ENCODE measurements at regions not wholly inside any gene's neighbourhood (a gene's known extent, or its start where the extent isn't known, plus 50 kb on each side); places are given as distances from the start of the nearest gene placed in this dataset.

- no peak overlapping the region for H3K4me3 ChIP-seq (ENCODE audit: low read depth in 1 of 3, low read length in 3 of 3)
- H3K27ac ChIP-seq (ENCODE audit: low read depth in 1 of 2, low read length in 2 of 2): no peak overlapping the region
- no peaks in the 10 kb centered on the region for H3K4me1 ChIP-seq (ENCODE audit: control insufficient read depth in 4 of 4, insufficient read depth in 4 of 4, low read length in 3 of 4)
- no peak for DNase-seq (ENCODE audit: low spot score)
- no peaks in the 10 kb centered on the region for H3K36me3 ChIP-seq (ENCODE audit: control insufficient read depth in 4 of 4, insufficient read depth in 3 of 4, low read depth in 1 of 4, low read length in 3 of 4)
- 95% methylated on average over 1 of the region's 1 CpG for WGBS
- H3K9ac ChIP-seq (ENCODE audit: low read depth in 1 of 2, low read length in 2 of 2): no peak overlapping the region
- TF ChIP-seq CTCF (IDR thresholded peaks at IDR 0.05; ENCODE audit: low read depth, low read length, missing input control) (no peak), SP1 (IDR thresholded peaks at IDR 0.05) (no peak), ZBTB33 (IDR thresholded peaks at IDR 0.05) (no peak), FOXA2 (IDR thresholded peaks at IDR 0.05) (no peak), REST (IDR thresholded peaks at IDR 0.05) (no peak), HNF4G (IDR thresholded peaks at IDR 0.05) (no peak), FOXA1 (IDR thresholded peaks at IDR 0.05) (no peak), TAF1 (conservative IDR thresholded peaks at IDR 0.05) (no peak), NR2F2 (IDR thresholded peaks at IDR 0.05) (no peak), EGR1 (IDR thresholded peaks at IDR 0.05; ENCODE audit: low read depth in 2 of 2) (no peak), ATF3 (IDR thresholded peaks at IDR 0.05) (no peak), MAX (IDR thresholded peaks at IDR 0.05) (no peak), JUND (IDR thresholded peaks at IDR 0.05) (no peak), RXRA (IDR thresholded peaks at IDR 0.05) (no peak)
- no peaks in the 10 kb centered on the region for H3K9me3 ChIP-seq (ENCODE audit: control insufficient read depth in 4 of 4, low read length in 3 of 4)
- H3K27me3 ChIP-seq (ENCODE audit: control insufficient read depth in 4 of 4, insufficient read depth in 4 of 4, low read length in 3 of 4): no peaks in the 10 kb centered on the region
Measured at GRCh38 chr12:9271875-9272274, 63.7 kb upstream of the PZP start.

- Histone ChIP-seq H3K9me3 (ENCODE audit: control insufficient read depth in 4 of 4, low read length in 3 of 4) (peaks cover 0 to 3% (median 0%) of the 10 kb centered on the region in 4 donors), H3K27ac (ENCODE audit: low read depth in 1 of 2, low read length in 2 of 2) (no peak overlapping the region), H3K27me3 (ENCODE audit: control insufficient read depth in 4 of 4, insufficient read depth in 4 of 4, low read length in 3 of 4) (no peaks in the 10 kb centered on the region), H3K4me3 (ENCODE audit: low read depth in 1 of 3, low read length in 3 of 3) (no peak overlapping the region), H3K4me1 (ENCODE audit: control insufficient read depth in 4 of 4, insufficient read depth in 4 of 4, low read length in 3 of 4) (no peaks in the 10 kb centered on the region), H3K36me3 (ENCODE audit: control insufficient read depth in 4 of 4, insufficient read depth in 3 of 4, low read depth in 1 of 4, low read length in 3 of 4) (no peaks in the 10 kb centered on the region), H3K9ac (ENCODE audit: low read depth in 1 of 2, low read length in 2 of 2) (no peak overlapping the region)
- no peak for TF ChIP-seq CTCF (IDR thresholded peaks at IDR 0.05; ENCODE audit: low read depth, low read length, missing input control)
- no peak for DNase-seq (ENCODE audit: low spot score)
- 92% methylated on average over 1 of the region's 1 CpG for WGBS
Measured at GRCh38 chr12:9264546-9264945, 56.4 kb upstream of the PZP start.
